C1 segment of cervical spinal cord (tissue), 14 donors: ENCODE measurements at regions not wholly inside any gene's neighbourhood (a gene's known extent, or its start where the extent isn't known, plus 50 kb on each side); places are given as distances from the start of the nearest gene placed in this dataset.
"Not testable (repeated sequence)": the region's sequence is repeated elsewhere in the genome, so short reads cannot be mapped to it uniquely, and the experiment has no call there.

Source experiments
- DNase-seq, 14 donors: peaks; one replicate each; lab custom pipeline; 2025; lab: John Stamatoyannopoulos, UW

GRCh38 chr5:72760259-72760658, 56.2 kb upstream of the TNPO1 start:
- no peak for DNase-seq

DNA sequence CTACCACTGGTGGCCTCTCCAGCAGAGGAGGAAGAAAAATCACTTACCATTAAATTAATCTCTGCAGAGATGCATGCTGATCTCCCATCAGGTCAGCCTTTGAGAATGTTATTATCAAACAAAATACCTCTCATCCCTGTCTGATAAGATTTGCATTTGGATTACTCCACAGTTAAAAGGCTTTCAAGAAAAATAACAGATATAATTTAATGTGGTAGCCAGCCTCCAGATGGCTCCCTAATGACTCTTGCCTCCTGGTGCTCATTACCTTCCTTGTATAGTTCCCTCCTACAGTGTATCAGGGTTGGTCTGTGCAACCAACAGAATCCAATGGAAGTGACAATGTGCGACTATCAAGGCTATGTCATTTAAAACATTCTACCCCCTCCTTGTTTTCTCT, 63.6 kb upstream of the TNPO1 start:
- no peak for DNase-seq

GRCh38 chr5:72749362-72749997, 67.0 kb upstream of the TNPO1 start:
- DNase-seq, result no peak

DNA sequence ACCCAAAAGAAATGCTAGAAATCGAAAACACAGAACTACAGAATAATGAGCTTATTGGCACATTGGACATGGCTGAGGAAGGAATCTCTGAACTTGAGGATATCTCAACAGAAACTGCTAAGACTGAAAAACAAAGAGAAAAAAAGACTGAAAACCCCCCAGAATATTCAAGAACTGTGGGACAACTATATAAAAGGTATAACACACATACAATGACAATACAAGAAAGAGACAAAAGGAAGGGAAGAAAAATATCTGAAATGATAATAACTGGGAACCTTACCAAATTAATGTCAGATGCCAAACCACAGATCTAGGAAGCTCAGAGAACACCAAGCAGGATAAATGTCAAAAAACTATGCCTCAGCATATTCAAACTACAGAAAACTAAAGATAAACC, 68.6 kb upstream of the TNPO1 start:
- DNase-seq, result no peak

- no peak for DNase-seq
These were observed 69.7 kb upstream of the TNPO1 start for GRCh38 chr5:72746736-72747135.

DNA sequence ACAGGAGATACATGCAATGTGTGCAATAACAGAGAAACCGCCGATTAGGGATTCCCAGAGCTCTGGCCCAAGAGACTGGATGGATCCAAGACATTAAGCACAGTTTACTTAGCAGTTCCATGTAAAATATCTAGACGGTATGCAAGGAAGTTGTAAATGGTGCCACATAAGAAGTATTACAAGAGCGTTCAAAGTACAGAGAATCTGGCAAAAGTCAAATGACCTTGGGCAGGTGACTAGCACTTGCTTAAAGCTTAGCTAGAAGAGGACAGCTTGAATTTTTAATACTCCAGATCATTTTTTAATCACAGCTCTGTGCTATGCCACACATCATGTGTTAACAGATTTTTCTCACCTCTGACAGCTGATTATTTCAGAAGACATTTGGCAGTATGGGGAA, 72.3 kb upstream of the TNPO1 start:
- DNase-seq, result no peak

GRCh38 chr5:72741805-72742204, 74.7 kb upstream of the TNPO1 start:
- no peak for DNase-seq

GRCh38 chr5:72733810-72734209, 82.7 kb upstream of the TNPO1 start:
- DNase-seq, result no peak

GRCh38 chr5:72723581-72723980, 92.9 kb upstream of the TNPO1 start:
- DNase-seq, result no peak

DNA sequence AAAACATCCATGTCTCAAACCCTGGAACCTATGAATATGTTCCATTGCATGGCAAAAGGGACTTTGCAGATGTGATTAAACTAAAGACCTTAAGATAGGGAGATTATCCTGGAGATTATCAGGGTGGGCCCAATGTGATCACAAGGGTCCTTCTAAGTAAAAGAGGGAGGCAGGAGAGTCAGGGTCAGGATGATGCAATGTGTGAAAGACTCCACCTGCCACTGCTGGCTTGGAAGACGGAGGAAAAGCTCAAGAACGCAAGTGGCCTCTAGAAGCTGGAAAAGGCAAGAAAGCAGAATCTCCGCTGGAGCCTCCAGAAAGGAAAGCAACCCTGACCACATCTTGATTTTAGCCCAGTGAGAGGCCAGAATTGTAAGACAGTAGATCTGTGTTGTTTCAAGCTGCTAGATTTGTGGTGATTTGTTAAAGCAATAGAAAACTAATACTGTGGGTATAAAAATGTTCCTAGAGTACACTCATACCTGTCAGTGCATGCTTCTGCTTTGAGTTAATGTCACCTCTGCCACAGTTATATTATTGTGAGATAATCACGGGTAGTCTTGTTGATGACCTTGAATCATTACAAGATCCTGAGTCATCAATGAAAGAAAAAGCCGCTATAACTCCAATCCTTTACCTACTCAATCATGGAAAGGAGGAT, 93.5 kb upstream of the TNPO1 start:
- no peak for DNase-seq

DNA sequence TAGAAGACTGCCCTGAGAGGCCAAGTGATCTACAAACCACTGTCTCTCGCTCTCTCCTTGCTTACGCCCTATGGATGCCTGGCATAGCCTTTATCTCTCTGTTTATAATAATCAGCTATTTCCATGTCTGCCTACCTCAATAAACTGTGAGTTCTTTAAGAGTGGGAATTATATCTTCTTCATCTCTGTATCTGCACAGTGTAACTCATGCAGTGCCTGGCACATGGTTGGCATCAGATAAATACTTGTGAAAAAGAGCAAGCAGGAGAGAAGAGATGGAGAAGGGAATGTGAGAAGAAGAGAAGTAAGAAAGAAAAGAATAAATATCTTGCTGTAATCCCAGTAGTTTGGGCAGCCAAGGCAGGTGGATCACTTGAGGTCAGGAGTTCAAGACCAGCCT, 94.6 kb upstream of the TNPO1 start:
- no peak for DNase-seq

DNA sequence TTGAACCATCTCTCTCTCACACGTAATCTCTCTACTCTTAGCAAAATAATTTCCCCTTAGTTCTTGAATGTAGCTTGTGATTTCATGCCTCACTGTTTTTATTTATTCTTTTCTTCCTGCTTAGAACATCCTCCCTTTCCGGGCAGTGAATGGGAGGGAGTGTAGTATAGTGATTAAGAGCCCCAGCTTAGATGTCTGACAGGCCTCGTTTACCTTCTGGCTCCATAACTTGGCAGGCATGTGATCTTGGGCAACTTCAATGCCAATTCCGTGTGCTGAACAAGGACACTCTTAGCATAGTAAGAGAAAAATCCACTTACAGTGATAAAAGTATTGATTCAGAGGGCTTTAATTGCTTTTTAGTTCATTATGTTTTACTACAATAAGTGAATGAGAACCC, 96.3 kb upstream of the TNPO1 start:
- no peak for DNase-seq

DNA sequence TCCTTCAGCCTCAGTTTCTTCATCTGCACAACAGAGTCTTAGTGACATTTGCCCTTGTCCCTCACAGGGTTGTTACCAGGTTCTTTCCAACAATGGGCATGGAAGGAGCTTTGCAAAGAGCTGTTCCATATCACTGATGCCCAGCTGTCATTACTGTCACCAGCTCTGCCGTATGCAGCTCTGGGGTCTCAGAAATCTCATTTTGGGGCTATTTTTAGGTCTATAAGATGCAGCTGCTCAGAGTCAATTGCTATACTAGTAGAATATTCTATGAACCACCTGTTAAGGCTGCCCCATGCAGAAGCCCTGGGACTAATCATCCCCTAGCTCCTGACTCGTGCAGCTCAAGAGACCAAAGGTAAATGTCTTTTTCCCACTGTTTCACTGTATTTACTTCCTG, 105.1 kb upstream of the TNPO1 start:
- DNase-seq, result no peak

GRCh38 chr5:72709341-72709740, 107.1 kb upstream of the TNPO1 start:
- no peak for DNase-seq

GRCh38 chr5:72705178-72705577, 111.3 kb upstream of the TNPO1 start:
- no peak for DNase-seq

DNA sequence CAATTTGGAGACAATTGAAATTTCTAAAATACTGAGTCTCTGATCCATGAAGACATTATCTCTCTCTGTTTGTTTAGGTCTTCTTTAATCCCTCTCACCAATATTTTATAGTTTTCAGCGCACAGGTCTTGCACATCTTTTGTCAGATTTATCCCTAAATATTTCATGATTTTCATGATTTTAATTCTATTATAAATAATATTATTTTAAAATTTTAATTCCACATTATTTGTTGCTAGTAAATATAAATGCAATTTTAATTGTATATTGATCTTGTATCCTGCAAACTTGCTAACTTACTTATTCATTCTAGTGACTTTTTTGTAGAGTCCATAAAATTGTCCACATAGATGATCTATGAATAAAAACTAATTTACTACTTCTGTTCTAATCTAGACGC, 112.6 kb upstream of the TNPO1 start:
- DNase-seq, result no peak

- DNase-seq, result no peak
These were observed 113.5 kb upstream of the TNPO1 start for GRCh38 chr5:72702881-72703434.

GRCh38 chr5:72702105-72702504, 114.4 kb upstream of the TNPO1 start:
- not testable (repeated sequence) for DNase-seq

DNA sequence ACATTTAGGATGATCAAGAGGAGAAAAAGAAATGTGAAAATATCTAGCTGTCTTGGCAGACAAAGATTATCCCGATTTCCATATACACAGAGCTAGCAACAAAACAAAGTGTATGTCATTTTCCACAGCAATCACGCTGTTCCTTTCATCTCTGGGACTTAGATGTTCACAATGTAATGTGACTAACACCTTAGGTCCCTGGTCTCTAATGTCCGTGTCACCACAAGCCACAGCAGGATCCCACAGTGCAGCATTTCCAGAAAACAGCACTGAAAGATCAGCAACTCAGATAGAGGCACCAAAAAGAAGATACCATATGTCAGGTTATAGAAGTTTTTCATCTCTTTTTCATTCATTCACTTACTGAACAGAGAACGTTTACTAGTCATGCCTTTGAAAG, 118.0 kb upstream of the TNPO1 start:
- DNase-seq, result no peak

DNA sequence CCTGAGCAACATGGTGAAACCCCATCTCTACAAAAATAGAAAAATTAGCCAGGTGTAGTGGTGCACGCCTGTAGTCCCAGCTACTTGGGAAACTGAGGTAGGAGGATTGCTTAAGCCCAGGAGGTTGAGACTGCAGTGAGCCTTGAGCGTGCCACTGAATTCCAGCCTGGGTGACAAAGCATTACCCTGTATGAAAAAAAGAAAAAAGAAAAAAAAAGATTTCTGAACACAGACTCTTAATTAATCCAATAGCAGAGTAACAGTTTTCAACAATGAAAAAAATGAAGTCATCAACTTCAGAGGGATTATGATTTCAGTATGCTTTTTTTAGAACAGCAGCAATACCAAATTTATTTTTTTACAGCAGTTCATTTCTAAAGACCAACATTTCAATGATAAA, 118.8 kb upstream of the TNPO1 start:
- DNase-seq, result no peak

- DNase-seq, result no peak
These were observed 120.8 kb upstream of the TNPO1 start for GRCh38 chr5:72695659-72696058.

DNA sequence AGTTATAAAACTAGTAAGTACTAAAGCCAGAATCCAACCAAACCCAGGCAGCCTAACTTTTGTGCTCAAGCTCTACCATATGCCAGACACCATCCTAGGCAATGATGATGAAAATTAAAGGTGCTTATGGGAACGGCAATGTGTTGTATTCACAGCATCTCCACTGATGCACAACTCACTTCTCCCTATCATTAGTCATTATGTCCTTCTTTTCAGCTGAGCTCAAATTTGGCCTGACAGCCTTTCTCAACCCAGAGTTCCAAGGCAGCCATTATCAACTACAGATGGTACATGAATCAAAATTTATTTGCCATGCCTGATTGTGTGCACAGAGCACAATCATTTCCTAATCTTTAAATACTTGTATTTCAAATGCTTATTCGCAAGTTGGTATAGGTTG, 121.6 kb upstream of the TNPO1 start:
- no peak for DNase-seq

GRCh38 chr5:72693546-72694205, 122.8 kb upstream of the TNPO1 start:
- no peak for DNase-seq
